HG03066 (cell line): ENCODE measurements at regions not wholly inside any gene's neighbourhood (a gene's known extent, or its start where the extent isn't known, plus 50 kb on each side); places are given as distances from the start of the nearest gene placed in this dataset.
"Not testable (repeated sequence)": the region's sequence is repeated elsewhere in the genome, so short reads cannot be mapped to it uniquely, and the experiment has no call there.

Experiments used
- ATAC-seq: cut with Tn5 transposase; IDR thresholded peaks from one replicate; pipeline ENCODE4 v1.9.1; 2021; ENCODE audit warnings: low read depth; ENCODE audit not compliant: unreplicated experiment

DNA sequence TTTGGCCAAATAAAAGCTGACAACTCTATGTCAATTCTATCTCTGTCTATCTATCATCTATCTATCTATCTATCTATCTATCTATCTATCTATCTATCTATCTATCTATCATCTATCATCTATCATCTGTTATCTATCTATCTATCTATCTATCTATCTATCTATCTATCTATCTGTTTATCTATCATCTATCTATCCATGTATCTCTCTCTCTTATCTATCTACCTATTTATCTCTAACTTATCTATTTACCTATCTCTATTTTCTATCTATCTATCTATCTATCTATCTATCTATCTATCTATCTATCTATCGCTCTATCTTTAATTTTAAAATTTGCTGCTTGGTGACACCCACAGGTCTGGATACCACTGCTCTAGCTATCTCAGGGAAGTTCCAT lies 271.1 kb downstream of the VRK1 start:
- not testable (repeated sequence) for ATAC-seq

DNA sequence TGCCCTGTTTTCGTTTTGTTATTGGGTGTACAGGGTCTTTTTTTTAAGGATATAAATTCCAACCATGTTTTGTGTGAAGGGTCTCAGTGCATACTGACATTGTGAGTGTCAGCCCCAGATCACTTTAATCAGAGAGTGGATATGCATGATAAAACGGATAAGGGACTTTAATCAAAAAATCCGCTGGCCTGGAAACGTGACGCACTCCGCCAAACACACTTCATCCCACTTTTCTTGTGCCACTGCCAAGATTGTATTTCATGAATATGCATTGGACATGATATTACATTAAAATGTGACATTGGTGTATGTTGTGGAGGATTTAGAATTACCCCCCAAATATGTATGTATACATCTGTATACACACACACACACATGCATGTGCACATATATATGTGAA lies 273.1 kb downstream of the VRK1 start:
- no peak for ATAC-seq

DNA sequence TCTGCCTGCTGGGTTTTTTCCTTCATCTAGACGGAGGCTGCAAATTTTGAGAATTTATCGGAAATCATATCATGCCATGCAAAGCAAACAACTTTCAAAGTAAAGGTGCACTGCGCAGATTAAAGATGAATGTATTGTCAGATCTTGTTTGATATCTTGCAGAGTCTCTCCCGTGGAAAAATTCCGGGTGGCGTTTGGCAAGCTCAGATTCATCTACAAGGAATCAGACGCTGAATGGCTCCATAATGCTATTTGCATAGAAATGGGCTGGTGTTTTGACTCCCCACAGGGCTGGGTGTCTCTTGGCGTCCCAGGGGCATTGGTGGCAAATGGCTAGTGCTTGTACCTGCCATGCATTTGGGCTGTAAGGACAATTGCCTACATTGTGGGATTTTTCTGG lies 274.0 kb downstream of the VRK1 start:
- ATAC-seq = no peak

- ATAC-seq = no peak
Observed at GRCh38 chr14:97073622-97074021, 276.4 kb downstream of the VRK1 start.

DNA sequence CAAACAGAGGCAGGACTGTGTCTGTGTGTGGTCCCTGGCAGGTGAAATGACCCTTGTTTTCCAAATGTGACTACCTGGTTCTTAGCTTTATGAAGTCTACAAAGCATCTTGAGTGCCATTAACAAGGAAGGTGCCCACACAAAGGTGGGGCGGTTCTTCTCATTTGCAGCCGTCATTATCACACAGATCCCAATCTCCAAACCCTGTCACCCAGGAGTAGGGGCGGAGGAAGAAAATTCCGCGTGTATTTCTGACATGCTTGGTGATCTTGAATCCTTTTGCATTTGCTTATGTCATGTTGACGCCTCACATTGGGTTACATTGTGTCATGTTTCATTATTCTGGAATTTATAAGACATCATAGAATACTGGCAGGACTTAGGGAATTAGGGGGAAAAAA lies 277.3 kb downstream of the VRK1 start:
- no peak for ATAC-seq

DNA sequence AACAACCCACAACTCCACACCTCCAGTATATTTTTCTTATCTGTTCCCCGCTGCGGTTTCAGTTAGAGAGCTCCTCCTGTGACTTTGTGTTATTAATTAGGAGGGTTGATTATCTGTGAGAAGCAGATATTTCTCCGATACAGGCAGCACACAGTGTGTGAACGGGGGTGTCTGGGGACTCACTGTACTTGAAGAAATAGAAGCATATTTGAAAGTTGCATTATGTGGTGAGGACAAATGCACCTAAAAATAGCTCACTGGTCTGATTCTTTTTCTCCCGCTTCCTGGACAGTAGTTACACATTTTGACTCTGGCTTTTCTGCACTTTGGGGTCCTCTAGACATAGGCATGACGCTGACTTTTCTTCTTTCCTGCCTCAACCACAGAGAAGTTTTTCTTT lies 277.7 kb downstream of the VRK1 start:
- no peak for ATAC-seq

- ATAC-seq = peak; percentile 68
Observed at GRCh38 chr14:97077253-97077653, 280.1 kb downstream of the VRK1 start.

DNA sequence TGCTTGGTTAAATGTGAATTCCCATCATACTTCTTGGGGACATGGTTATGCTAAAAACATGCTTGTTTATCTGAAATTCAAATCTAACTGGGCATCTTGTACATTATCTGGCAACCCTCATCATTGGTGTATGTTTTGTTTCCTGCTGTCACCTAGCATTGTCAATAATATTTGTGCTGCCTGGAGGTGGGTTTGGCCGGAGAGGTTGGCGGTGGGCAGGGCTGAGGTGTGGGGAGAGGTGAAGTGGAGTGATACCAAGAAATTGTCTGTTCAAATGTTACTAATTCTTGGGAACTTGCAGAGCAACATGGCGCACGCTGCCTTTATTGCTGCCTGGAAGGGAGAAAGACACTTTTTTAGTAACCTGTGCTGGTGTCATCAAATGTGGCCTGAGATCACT lies 280.5 kb downstream of the VRK1 start:
- ATAC-seq = no peak

GRCh38 chr14:97080991-97081390 lies 283.8 kb downstream of the VRK1 start:
- no peak for ATAC-seq

DNA sequence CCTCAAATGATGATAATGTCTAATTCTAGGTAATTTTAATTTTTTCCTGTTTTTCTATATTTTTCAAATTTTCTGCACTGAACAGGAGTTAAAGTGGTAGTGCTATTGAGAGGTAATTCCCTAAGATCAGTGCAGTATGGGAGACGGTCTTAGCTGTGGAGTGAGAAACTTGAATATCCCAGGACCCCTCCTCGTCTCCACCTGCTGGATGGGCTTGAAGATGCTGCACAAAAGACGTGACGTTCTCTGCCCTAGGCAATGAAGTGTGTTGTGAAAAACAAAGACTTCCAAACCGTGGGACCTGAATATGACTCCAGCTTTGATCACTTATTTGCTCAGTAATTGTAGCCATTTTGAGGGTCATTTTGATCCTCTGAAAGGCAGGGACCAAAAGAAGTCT lies 298.1 kb downstream of the VRK1 start:
- ATAC-seq = no peak

DNA sequence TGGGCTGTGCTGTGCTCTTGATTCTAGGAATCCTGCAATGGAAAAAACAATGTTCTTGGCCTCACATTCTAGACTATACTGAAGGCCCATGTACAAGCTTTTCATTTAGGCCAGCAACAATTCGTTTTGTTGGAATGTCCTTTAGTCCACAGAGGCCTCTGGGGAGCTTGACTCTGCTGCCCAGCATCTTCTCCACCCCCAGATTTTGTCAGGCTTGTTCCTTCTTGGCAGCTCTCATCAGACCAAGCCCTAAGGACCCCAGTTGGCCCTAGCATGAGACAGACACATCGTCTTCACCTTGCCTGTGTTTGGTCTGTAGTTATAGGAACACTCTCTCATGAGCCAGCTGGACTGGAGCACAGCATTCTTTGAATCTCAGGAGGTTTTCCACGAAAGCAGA lies 300.1 kb downstream of the VRK1 start:
- ATAC-seq = no peak

- no peak for ATAC-seq
Observed at GRCh38 chr14:97100306-97100705, 303.1 kb downstream of the VRK1 start.

DNA sequence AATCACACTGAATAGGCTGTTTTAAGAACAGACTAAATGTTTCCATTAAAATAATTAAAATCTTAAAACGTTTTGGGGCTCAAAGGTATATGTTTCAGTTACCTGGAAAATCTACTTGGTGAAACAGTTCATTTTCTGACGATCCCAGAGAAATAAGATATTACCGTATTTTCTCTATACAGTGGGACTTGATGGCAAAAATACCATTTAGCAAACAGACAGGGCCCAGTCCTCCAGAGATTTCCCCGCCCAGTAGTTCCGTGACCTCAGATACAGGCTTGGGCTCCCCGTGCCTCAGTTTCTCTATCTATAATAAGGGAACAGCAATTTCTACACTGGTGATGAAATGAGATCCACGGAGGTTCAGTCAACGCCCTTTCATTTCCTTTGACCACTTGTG lies 304.4 kb downstream of the VRK1 start:
- no peak for ATAC-seq

DNA sequence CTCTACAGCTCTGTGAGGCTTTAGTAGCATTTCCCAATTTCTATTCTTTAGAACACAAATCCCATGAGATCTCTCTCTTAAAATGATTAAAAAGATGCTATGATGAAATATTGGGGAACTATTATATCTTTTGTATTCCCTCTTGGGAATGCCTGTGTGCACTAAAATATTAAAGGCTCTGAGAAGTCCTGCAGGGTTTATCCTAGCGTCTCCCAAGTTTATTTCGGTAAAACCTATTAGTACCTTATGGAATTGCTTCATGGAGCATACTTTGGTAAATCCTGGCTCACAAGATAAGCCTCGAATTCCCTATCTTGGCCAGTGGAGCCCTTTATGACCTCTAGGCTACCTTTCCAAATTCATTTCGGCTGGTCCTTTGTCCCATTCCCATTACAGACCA lies 306.8 kb downstream of the VRK1 start:
- ATAC-seq = no peak

- ATAC-seq = peak; percentile 65
Observed at GRCh38 chr14:97106166-97106565, 309.0 kb downstream of the VRK1 start.

GRCh38 chr14:97106609-97107008 lies 309.4 kb downstream of the VRK1 start:
- ATAC-seq = peak; percentile 39

- no peak for ATAC-seq
Observed at GRCh38 chr14:97107080-97107479, 309.9 kb downstream of the VRK1 start.

- no peak for ATAC-seq
Observed at GRCh38 chr14:97107760-97108159, 310.6 kb downstream of the VRK1 start.

DNA sequence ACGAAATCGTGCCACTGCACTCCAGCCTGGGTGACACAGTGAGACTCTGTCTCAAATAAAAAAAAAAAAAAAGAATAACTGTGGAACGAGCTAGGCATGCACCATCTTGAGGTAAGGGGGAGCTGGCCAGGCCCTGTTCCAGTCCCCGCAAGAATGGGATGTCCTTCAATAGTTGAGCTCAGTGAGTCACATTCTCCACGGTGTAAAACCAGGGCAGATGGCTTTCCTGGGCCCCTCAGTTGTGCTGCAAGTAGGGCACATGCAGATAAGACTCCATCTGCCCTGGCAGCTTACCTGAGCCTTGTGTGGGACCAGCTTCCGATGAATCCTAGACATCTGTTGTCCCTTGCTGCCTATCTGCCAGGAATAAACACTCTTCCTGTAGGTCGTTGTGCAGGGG lies 312.1 kb downstream of the VRK1 start:
- no peak for ATAC-seq

DNA sequence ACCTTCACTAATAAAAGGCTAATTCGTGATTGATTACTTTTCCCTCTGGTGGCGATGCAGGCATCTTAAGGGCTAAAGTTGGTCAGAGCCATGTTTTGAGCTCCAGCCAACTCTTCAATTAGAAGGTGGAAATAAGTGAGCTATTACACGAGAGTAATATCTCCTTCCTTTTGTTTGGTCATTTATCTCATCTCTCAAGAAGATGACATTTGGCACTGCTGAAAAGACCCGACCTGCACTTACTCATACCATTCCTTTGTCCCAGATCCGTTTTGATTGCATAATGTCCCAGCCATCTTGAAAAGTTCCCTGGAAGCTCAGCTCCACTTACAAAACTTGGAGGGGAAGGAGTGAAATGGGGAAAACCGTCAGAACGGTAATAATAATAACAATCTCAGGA lies 316.2 kb downstream of the VRK1 start:
- no peak for ATAC-seq

- no peak for ATAC-seq
Observed at GRCh38 chr14:97116546-97116945, 319.4 kb downstream of the VRK1 start.

GRCh38 chr14:97117693-97118092 lies 320.5 kb downstream of the VRK1 start:
- no peak for ATAC-seq

DNA sequence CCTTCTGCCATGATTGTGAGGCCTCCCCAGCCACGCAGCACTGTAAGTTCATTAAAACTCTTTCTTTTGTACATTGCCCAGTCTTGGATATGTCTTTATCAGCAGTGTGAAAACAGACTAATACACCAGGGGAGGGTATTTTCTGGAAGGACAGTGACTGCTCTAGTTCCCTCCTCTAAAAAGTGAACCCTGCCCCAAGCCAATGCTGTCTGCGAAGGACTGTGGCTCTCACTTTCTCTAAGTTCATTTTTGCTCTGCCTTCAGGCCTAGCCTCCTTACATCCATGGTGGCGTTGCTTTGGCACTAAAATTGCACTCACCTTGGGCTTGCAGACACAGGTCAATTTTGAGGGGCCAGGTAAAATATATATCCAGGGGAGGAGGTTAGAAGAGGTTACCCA lies 323.0 kb downstream of the VRK1 start:
- ATAC-seq = no peak

- no peak for ATAC-seq
Observed at GRCh38 chr14:97120611-97121031, 323.4 kb downstream of the VRK1 start.
